Transverse colon (tissue), 4 donors: ENCODE measurements at regions not wholly inside any gene's neighbourhood (a gene's known extent, or its start where the extent isn't known, plus 50 kb on each side); places are given as distances from the start of the nearest gene placed in this dataset.
A peak's percentile ranks its signal among the peaks of the same experiment; 100 is the strongest.

ENCODE experiments used
- DNase-seq: peaks from one replicate; pipeline ENCODE4 v3.0.0-alpha.2; 2019
- H3K27ac ChIP-seq, 4 donors: fragments of 200-600 bp; sonication (generic); 2 replicates each; pipeline ENCODE4 v1.5.1; 2016 to 2018; ENCODE audit warnings: inconsistent platforms in 4 of 4
- H3K27me3 ChIP-seq: fragments of 200-600 bp; sonication (generic); 2 replicates; pipeline ENCODE4 v1.5.1; 2017; ENCODE audit warnings: inconsistent platforms
- H3K36me3 ChIP-seq, 4 donors: fragments of 200-600 bp; sonication (generic); 2 replicates each; pipeline ENCODE4 v1.5.1; 2017 to 2019; ENCODE audit warnings: inconsistent platforms in 4 of 4
- H3K4me1 ChIP-seq, 4 donors: fragments of 200-600 bp; sonication (generic); 2 replicates each; pipeline ENCODE4 v1.5.1; 2017 to 2020; ENCODE audit warnings: inconsistent platforms in 4 of 4
- H3K4me3 ChIP-seq, 4 donors: fragments of 200-600 bp; sonication (generic); 1 replicate in 1 of 4; 2 replicates in 3 of 4; pipeline versions ENCODE4 v1.5.1 to v1.6.1; 2017 to 2019; ENCODE audit warnings: inconsistent platforms in 4 of 4
- H3K9me3 ChIP-seq, 2 donors: fragments of 200-600 bp; sonication (generic); 2 replicates each; pipeline ENCODE4 v1.5.1; 2017 to 2019; ENCODE audit warnings: inconsistent platforms in 2 of 2
- CTCF ChIP-seq, 5 experiments: fragments of 200-600 bp in 3 of 5; fragments of 450-650 bp in 2 of 5; sonication (generic) in 3 of 5; IDR thresholded peaks; 1 replicate in 2 of 5; 2 replicates in 3 of 5; pipeline ENCODE4 v1.5.1; 2016 to 2017; ENCODE audit warnings: antibody characterized with exemption in 5 of 5, inconsistent platforms in 3 of 5, mild to moderate bottlenecking in 2 of 5, moderate library complexity in 1 of 5
- EP300 ChIP-seq: sonication (generic); formaldehyde crosslinking; IDR thresholded peaks from one replicate; pipeline ENCODE4 v1.6.1; 2017; ENCODE audit warnings: antibody characterized with exemption, low read depth
- POLR2A ChIP-seq: fragments of 450-650 bp; IDR thresholded peaks from one replicate; pipeline ENCODE4 v1.6.1; 2016; ENCODE audit warnings: antibody characterized with exemption, mild to moderate bottlenecking, moderate library complexity
- POLR2AphosphoS5 ChIP-seq, 3 donors: sonication (generic); formaldehyde crosslinking; IDR thresholded peaks; one replicate each; pipeline ENCODE4 v1.6.1; 2016; ENCODE audit warnings: antibody characterized with exemption in 3 of 3
- WGBS, 2 donors: methylation state at CpG; one replicate each; pipeline ENCODE4 v1.1.5; 2018; ENCODE audit warnings: low coverage in 1 of 2; 5-methylcytosine and 5-hydroxymethylcytosine counted together
- in situ Hi-C, 4 donors: fragments of 200-750 bp; cut with MboI; loops; one replicate each; pipeline versions ENCODE4 v1.15.0 to v1.15.1; 2017; ENCODE audit warnings: low sequenced_read_pairs in 3 of 4, low pct_ligation_motif_present in 1 of 4, low pct_unique_long_range_greater_than_20kb in 1 of 4
- intact Hi-C: fragments of 100-400 bp; cut with DNase I; formaldehyde crosslinking; loops from one replicate; pipeline ENCODE4 v1.15.1; 2023; ENCODE audit warnings: low total_unique reads

- WGBS, 2 donors: 59 to 63% methylated on average over 1 to 14 of the region's 14 CpGs
- Histone ChIP-seq H3K27ac (peak overlapping the region; percentile 21 to 68 (median 46)), H3K4me3 (no peak overlapping the region), H3K4me1 (peaks cover 7 to 31% (median 16%) of the 10 kb centered on the region in 4 donors), H3K36me3 (no peaks in the 10 kb centered on the region), H3K27me3 (no peaks in the 10 kb centered on the region), H3K9me3 (no peaks in the 10 kb centered on the region)
- intact Hi-C loops (loop anchor here (10.0 kb wide), 1 partner anchor 290 kb away; the partner anchor contains the start of gene ZMIZ1), in situ Hi-C loops (no loop called here)
- no peak for DNase-seq
- TF ChIP-seq EP300: no peak
- no peak for TF ChIP-seq POLR2A
- no peak for TF ChIP-seq POLR2AphosphoS5 (IDR thresholded peaks at IDR 0.05)
- no peak for TF ChIP-seq CTCF (IDR thresholded peaks at IDR 0.05)
Measured at GRCh38 chr10:78774999-78775711, 293.6 kb upstream of the ZMIZ1 start.

- in situ Hi-C loops: no loop called here
- no peak for DNase-seq
- H3K4me1 ChIP-seq: peaks cover 7 to 31% (median 16%) of the 10 kb centered on the region in 4 donors
- intact Hi-C loops: loop anchor here (10.0 kb wide), 1 partner anchor 289 kb away; the partner anchor contains the start of gene ZMIZ1
- WGBS, 2 donors: 0 to 15% methylated on average over 1 of the region's 1 CpG
- H3K27me3 ChIP-seq: no peaks in the 10 kb centered on the region
- no peak for TF ChIP-seq EP300
- TF ChIP-seq POLR2A: no peak
- TF ChIP-seq CTCF (IDR thresholded peaks at IDR 0.05): no peak
- no peak for TF ChIP-seq POLR2AphosphoS5 (IDR thresholded peaks at IDR 0.05)
- H3K4me3 ChIP-seq: no peak overlapping the region
- H3K27ac ChIP-seq: peak overlapping the region; percentile 21 to 68 (median 46)
- H3K9me3 ChIP-seq: no peaks in the 10 kb centered on the region
- H3K36me3 ChIP-seq: no peaks in the 10 kb centered on the region
Measured at GRCh38 chr10:78775891-78776290, 292.9 kb upstream of the ZMIZ1 start.

GRCh38 chr10:78776756-78777155 lies 292.0 kb upstream of the ZMIZ1 start:
- Histone ChIP-seq H3K27ac (peak overlapping the region; percentile 64 to 77 (median 73)), H3K27me3 (no peaks in the 10 kb centered on the region), H3K4me3 (no peak overlapping the region), H3K36me3 (no peaks in the 10 kb centered on the region), H3K9me3 (no peaks in the 10 kb centered on the region), H3K4me1 (peaks cover 7 to 27% (median 16%) of the 10 kb centered on the region in 4 donors)
- no peak for DNase-seq
- intact Hi-C loops: loop anchor here (10.0 kb wide), 1 partner anchor 288 kb away; the partner anchor contains the start of gene ZMIZ1
- in situ Hi-C loops: no loop called here
- no peak for TF ChIP-seq CTCF (IDR thresholded peaks at IDR 0.05)
- no peak for TF ChIP-seq POLR2AphosphoS5 (IDR thresholded peaks at IDR 0.05)
- no peak for TF ChIP-seq EP300
- TF ChIP-seq POLR2A: no peak
- 64% methylated on average over 6 of the region's 6 CpGs for WGBS, 2 donors

GRCh38 chr10:78777466-78777865 lies 291.3 kb upstream of the ZMIZ1 start:
- 60% methylated on average over 5 of the region's 5 CpGs; no CpG with 5 or more reads in 1 of the 2 donors for WGBS, 2 donors
- in situ Hi-C loops: no loop called here
- DNase-seq: peak; percentile 23
- Histone ChIP-seq H3K36me3 (no peaks in the 10 kb centered on the region), H3K4me1 (peaks cover 7 to 24% (median 16%) of the 10 kb centered on the region in 4 donors), H3K27ac (peak overlapping the region; percentile 64 to 77 (median 73)), H3K27me3 (no peaks in the 10 kb centered on the region), H3K4me3 (no peak overlapping the region), H3K9me3 (no peaks in the 10 kb centered on the region)
- TF ChIP-seq EP300 (peak; percentile 34), CTCF (IDR thresholded peaks at IDR 0.05) (no peak), POLR2A (no peak), POLR2AphosphoS5 (IDR thresholded peaks at IDR 0.05) (peak in 2 of 3 donors; percentile 49 to 72)
- intact Hi-C loops: loop anchor here (10.0 kb wide), 1 partner anchor 287 kb away; the partner anchor contains the start of gene ZMIZ1
